HepG2 (cell line): ENCODE measurements at regions not wholly inside any gene's neighbourhood (a gene's known extent, or its start where the extent isn't known, plus 50 kb on each side); places are given as distances from the start of the nearest gene placed in this dataset.

ENCODE experiments used
- ATAC-seq: fragments of 200-7000 bp; cut with Tn5 transposase; 3 replicates; pipeline ENCODE4 v1.9.1; 2020; ENCODE audit warnings: mild to moderate bottlenecking, moderate library complexity
- BruUV-seq: library from RNA; stranded (reverse); fragments of 400-500 nt; replicated peaks from 2 replicates; lab custom pipeline; 2021; lab: Mats Ljungman, UMichigan
- CTCF ChIA-PET: fragments of 300-600 bp; formaldehyde crosslinking; extraction: SDS; loops from one replicate; lab custom pipeline; 2021; ENCODE audit warnings: low total read pairs, inconsistent platforms, low intra/inter-chr PET ratio; lab: Yijun Ruan, JAX
- POLR2A ChIA-PET: fragments of 350-600 bp; sonication (Branson Sonifier 250); formaldehyde crosslinking; loops from one replicate; lab custom pipeline; 2020; ENCODE audit warnings: antibody characterized with exemption, inconsistent platforms; lab: Yijun Ruan, JAX
- DNase-seq: peaks from one replicate; pipeline ENCODE4 v3.0.0-alpha.2; 2015; ENCODE audit warnings: low spot score
- FAIRE-seq: peaks from 3 replicates; lab custom pipeline; 2011; peaks lifted over from hg19 to GRCh38; lab: Jason Lieb, UNC
- H2AFZ ChIP-seq: one replicate; pipeline ENCODE4 v1.6.1; 2011; ENCODE audit warnings: low read length, inconsistent platforms
- H3K27ac ChIP-seq: fragments of 300-600 bp; 3 replicates; pipeline ENCODE4 v1.8.0; 2011; ENCODE audit warnings: mixed run types, mild to moderate bottlenecking, mixed read lengths, low read length, inconsistent platforms; ENCODE audit not compliant: insufficient read depth; ENCODE audit errors: extremely low read length
- H3K27me3 ChIP-seq, 2 experiments: fragments of 200-600 bp in 1 of 2; 2 replicates in 1 of 2; 3 replicates in 1 of 2; pipeline versions ENCODE4 v1.6.0 to v1.8.0; 2011; ENCODE audit warnings: low read length in 2 of 2, mild to moderate bottlenecking in 2 of 2, moderate library complexity in 2 of 2, inconsistent platforms in 1 of 2; ENCODE audit not compliant: insufficient read depth in 2 of 2, control insufficient read depth in 1 of 2
- H3K36me3 ChIP-seq, 2 experiments: fragments of 200-600 bp in 1 of 2; replicated peaks in 1 of 2; 2 replicates in 1 of 2; 3 replicates in 1 of 2; pipeline versions ENCODE4 v1.5.1 to v1.8.0; 2011; ENCODE audit warnings: low read length in 2 of 2, inconsistent platforms in 1 of 2; ENCODE audit not compliant: insufficient read depth in 2 of 2, control insufficient read depth in 1 of 2
- H3K4me1 ChIP-seq: 2 replicates; pipeline ENCODE4 v1.5.1; 2012; ENCODE audit warnings: low read length, inconsistent platforms; ENCODE audit not compliant: insufficient read depth
- H3K4me2 ChIP-seq: 2 replicates; pipeline ENCODE4 v1.6.0; 2011; ENCODE audit warnings: low read depth, low read length, inconsistent platforms
- H3K4me3 ChIP-seq, 3 experiments: fragments of 200-600 bp in 1 of 3; sonication (generic), shearing (Covaris generic) in 1 of 3; replicated peaks in 1 of 3; 2 replicates each; pipeline ENCODE4 v1.5.1; 2011 to 2016; ENCODE audit warnings: low read length in 3 of 3, inconsistent platforms in 2 of 3, low read depth in 2 of 3, mild to moderate bottlenecking in 2 of 3, control low read depth in 1 of 3, mixed read lengths in 1 of 3; ENCODE audit not compliant: insufficient read depth in 1 of 3
- H3K79me2 ChIP-seq: one replicate; pipeline ENCODE4 v1.6.1; 2011; ENCODE audit warnings: low read length, inconsistent platforms; ENCODE audit not compliant: insufficient read depth
- H3K9ac ChIP-seq: 2 replicates; pipeline ENCODE4 v1.6.0; 2011; ENCODE audit warnings: mild to moderate bottlenecking, low read depth, low read length, inconsistent platforms; ENCODE audit not compliant: insufficient read depth
- H3K9me3 ChIP-seq: 2 replicates; pipeline ENCODE4 v1.5.1; 2012; ENCODE audit warnings: mild to moderate bottlenecking, low read length
- H4K20me1 ChIP-seq: 2 replicates; pipeline ENCODE4 v1.6.0; 2011; ENCODE audit warnings: inconsistent platforms, mild to moderate bottlenecking, low read length, moderate library complexity; ENCODE audit not compliant: insufficient read depth
- CEBPZ ChIP-seq: IDR thresholded peaks from 2 replicates; pipeline ENCODE4 v1.6.1; 2012; ENCODE audit warnings: low read length, improper control_type of control experiment
- EP300 ChIP-seq, 3 experiments: sonication (generic) in 1 of 3; formaldehyde crosslinking in 1 of 3; IDR thresholded peaks; 2 replicates each; pipeline versions ENCODE4 v1.5.1 to v1.6.1; 2011 to 2020; ENCODE audit warnings: low read depth in 2 of 3, low read length in 2 of 3, borderline replicate concordance in 1 of 3, improper control_type of control experiment in 1 of 3, mild to moderate bottlenecking in 1 of 3, missing genetic modification reagents in 1 of 3, moderate library complexity in 1 of 3
- LCORL ChIP-seq, 2 experiments: fragments of 450-650 bp in 1 of 2; sonication (generic) in 1 of 2; formaldehyde crosslinking in 1 of 2; IDR thresholded peaks; 2 replicates each; pipeline versions ENCODE4 v1.5.0 to v1.6.1; 2017 to 2020; ENCODE audit warnings: antibody characterized with exemption in 1 of 2, missing genetic modification reagents in 1 of 2
- PAX8 ChIP-seq: sonication (generic); formaldehyde crosslinking; IDR thresholded peaks from 2 replicates; pipeline ENCODE4 v1.8.0; 2022; ENCODE audit warnings: mild to moderate bottlenecking, missing genetic modification reagents, borderline replicate concordance
- PRDM10 ChIP-seq: sonication (generic); formaldehyde crosslinking; IDR thresholded peaks from 2 replicates; pipeline ENCODE4 v1.4.0; 2020; ENCODE audit warnings: low read depth, missing genetic modification reagents
- SETDB1 ChIP-seq: sonication (generic); formaldehyde crosslinking; IDR thresholded peaks from 2 replicates; pipeline ENCODE4 v1.5.1; 2020; ENCODE audit warnings: missing genetic modification reagents, mild to moderate bottlenecking, borderline replicate concordance
- SMAD3 ChIP-seq: sonication (generic); formaldehyde crosslinking; IDR thresholded peaks from 2 replicates; pipeline ENCODE4 v1.4.0; 2020; ENCODE audit warnings: missing genetic modification reagents
- SP4 ChIP-seq: sonication (generic); formaldehyde crosslinking; IDR thresholded peaks from 2 replicates; pipeline ENCODE4 v1.8.1; 2023; ENCODE audit warnings: mild to moderate bottlenecking, missing genetic modification reagents
- ZBTB20 ChIP-seq: sonication (generic); formaldehyde crosslinking; IDR thresholded peaks from 2 replicates; pipeline ENCODE4 v1.8.1; 2023; ENCODE audit warnings: missing genetic modification reagents, low read depth, mild to moderate bottlenecking, borderline replicate concordance
- ZNF512B ChIP-seq: sonication (generic); formaldehyde crosslinking; IDR thresholded peaks from 2 replicates; pipeline ENCODE4 v1.5.1; 2020; ENCODE audit warnings: missing genetic modification reagents, mild to moderate bottlenecking, borderline replicate concordance
- WGBS: methylation state at CpG from one replicate; pipeline ENCODE4 v1.1.6; 2017; ENCODE audit warnings: low lambda C conversion rate; 5-methylcytosine and 5-hydroxymethylcytosine counted together
- in situ Hi-C: cut with HindIII; loops from 2 replicates; pipeline ENCODE4 v1.10.0; 2017; ENCODE audit warnings: low pct_unique_long_range_greater_than_20kb; ENCODE audit not compliant: extremely low pct_ligation_motif_present
- intact Hi-C: fragments of 100-400 bp; cut with micrococcal nuclease; formaldehyde crosslinking; loops from one replicate; pipeline ENCODE4 v1.10.0; 2022; ENCODE audit not compliant: unreplicated experiment
- TF ChIP-seq, protein P1 (sequence below): sonication (generic); formaldehyde crosslinking; IDR thresholded peaks from 2 replicates; pipeline ENCODE4 v1.5.0; 2020; ENCODE audit warnings: mild to moderate bottlenecking, missing genetic modification reagents

GRCh38 chr9:84151640-84152039, 171.0 kb downstream of the RMI1 start (continued):
- TF ChIP-seq SMAD3 (CRISPR knock-in tag) (no peak), LCORL (IDR thresholded peaks at IDR 0.05) (no peak), LCORL (CRISPR knock-in tag; IDR thresholded peaks at IDR 0.05) (no peak), EP300 (IDR thresholded peaks at IDR 0.05; ENCODE audit: low read depth in 2 of 2, low read length in 2 of 2) (no peak), EP300 (CRISPR knock-in tag; IDR thresholded peaks at IDR 0.05; ENCODE audit: borderline replicate concordance) (no peak), SP4 (CRISPR knock-in tag) (no peak)
- TF ChIP-seq, all 625 proteins: peak for 0

- no peaks in the 10 kb centered on the region for H4K20me1 ChIP-seq
- DNase-seq: no peak
- in situ Hi-C loops: no loop called here
- no peaks in the 10 kb centered on the region; a peak in 1 of 5 replicates for H3K27me3 ChIP-seq
- H3K4me3 ChIP-seq: no peak overlapping the region
- no peaks in the 10 kb centered on the region for H3K36me3 ChIP-seq
- H3K9me3 ChIP-seq: no peaks in the 10 kb centered on the region
- no peak overlapping the region for H2AFZ ChIP-seq
- ChIA-PET POLR2A (no interaction called here), CTCF (no interaction called here)
- FAIRE-seq: no peak
- 0% methylated on average over 1 of the region's 1 CpG for WGBS
- H3K9ac ChIP-seq: no peak overlapping the region
- no peaks in the 10 kb centered on the region for H3K79me2 ChIP-seq
- BruUV-seq: no TSS peak
- no peak overlapping the region for H3K27ac ChIP-seq
- no peaks in the 10 kb centered on the region for H3K4me1 ChIP-seq
- intact Hi-C loops: no loop called here
- H3K4me2 ChIP-seq: no peak overlapping the region
- ATAC-seq: no peak
- no peak for TF ChIP-seq ZBTB20 (CRISPR knock-in tag)
- TF ChIP-seq PAX8 (CRISPR knock-in tag): no peak
- no peak for TF ChIP-seq SETDB1 (CRISPR knock-in tag)
- TF ChIP-seq PRDM10: no peak
- TF ChIP-seq ZNF512B (CRISPR knock-in tag): no peak
- TF ChIP-seq, protein P1, sequence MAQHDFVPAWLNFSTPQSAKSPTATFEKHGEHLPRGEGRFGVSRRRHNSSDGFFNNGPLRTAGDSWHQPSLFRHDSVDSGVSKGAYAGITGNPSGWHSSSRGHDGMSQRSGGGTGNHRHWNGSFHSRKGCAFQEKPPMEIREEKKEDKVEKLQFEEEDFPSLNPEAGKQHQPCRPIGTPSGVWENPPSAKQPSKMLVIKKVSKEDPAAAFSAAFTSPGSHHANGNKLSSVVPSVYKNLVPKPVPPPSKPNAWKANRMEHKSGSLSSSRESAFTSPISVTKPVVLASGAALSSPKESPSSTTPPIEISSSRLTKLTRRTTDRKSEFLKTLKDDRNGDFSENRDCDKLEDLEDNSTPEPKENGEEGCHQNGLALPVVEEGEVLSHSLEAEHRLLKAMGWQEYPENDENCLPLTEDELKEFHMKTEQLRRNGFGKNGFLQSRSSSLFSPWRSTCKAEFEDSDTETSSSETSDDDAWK (CRISPR knock-in tag): no peak
- TF ChIP-seq CEBPZ: no peak
Observed at GRCh38 chr9:84152204-84152603, 171.6 kb downstream of the RMI1 start.
